ENCODE measurements at regions not wholly inside any gene's neighbourhood (a gene's known extent, or its start where the extent isn't known, plus 50 kb on each side); places are given as distances from the start of the nearest gene placed in this dataset.

- Histone ChIP-seq H3K4me3 (no peak overlapping the region), H3K27ac (no peak overlapping the region), H3K9me3 (no peaks in the 10 kb centered on the region), H3K36me3 (no peaks in the 10 kb centered on the region), H3K4me1 (no peaks in the 10 kb centered on the region), H3K27me3 (no peaks in the 10 kb centered on the region)
- intact Hi-C loops (cut with DNase I), result no loop called here
- DNase-seq, result no peak
- ATAC-seq, result no peak
- TF ChIP-seq CTCF (IDR thresholded peaks at IDR 0.05), result no peak
Measured at GRCh38 chr17:53191878-53192277, 630.8 kb upstream of the KIF2B start.

DNA sequence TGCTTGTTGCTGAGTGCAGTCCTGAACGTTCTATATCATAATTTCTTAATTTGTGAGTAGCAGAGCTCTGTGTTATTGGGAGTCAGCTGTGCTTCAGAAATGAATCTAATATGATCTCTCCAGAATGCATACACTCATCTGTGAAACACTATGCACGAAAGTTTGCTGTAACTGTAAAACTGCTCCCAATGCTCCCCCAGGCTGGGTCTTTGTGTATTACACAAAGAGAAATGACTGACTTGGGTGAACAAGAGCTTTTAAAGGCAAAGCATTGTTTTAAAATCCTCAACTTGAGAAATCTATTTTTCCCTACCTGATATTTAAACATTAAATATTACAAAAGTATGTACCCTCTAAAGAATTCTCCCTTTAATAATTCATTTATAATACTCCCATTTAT lies 636.7 kb upstream of the KIF2B start:
- no peak for ATAC-seq
- no peak for TF ChIP-seq CTCF (IDR thresholded peaks at IDR 0.05)
- intact Hi-C loops (cut with DNase I), result no loop called here
- Histone ChIP-seq H3K36me3 (no peaks in the 10 kb centered on the region), H3K4me3 (no peak overlapping the region), H3K9me3 (peaks cover 0 to 9% of the 10 kb centered on the region in 2 donors), H3K27ac (no peak overlapping the region), H3K27me3 (no peaks in the 10 kb centered on the region), H3K4me1 (no peaks in the 10 kb centered on the region)
- DNase-seq, result no peak

DNA sequence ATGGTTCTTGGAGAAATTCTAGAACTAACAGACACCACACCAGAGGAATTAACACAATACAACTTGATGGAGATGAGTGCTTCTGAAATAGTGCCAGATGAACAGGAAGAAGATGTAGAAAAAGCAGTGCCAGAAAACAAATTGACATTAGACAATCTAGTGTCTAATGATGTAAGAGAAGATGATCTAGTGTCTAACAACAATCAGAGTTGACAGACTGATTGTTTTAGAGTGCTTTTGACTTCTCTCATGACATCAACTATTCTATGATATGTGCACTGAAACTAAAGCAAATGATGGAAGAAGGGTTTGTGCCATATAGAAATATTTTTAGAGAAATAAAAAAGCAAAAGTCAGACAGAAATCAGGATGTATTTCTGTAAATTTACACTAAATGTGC lies 646.1 kb upstream of the KIF2B start:
- intact Hi-C loops (cut with DNase I), result no loop called here
- DNase-seq, result no peak
- no peaks in the 10 kb centered on the region for H3K36me3 ChIP-seq
- no peaks in the 10 kb centered on the region for H3K4me1 ChIP-seq
- no peak for ATAC-seq
- TF ChIP-seq CTCF (IDR thresholded peaks at IDR 0.05), result no peak
- H3K27me3 ChIP-seq, result no peaks in the 10 kb centered on the region
- H3K9me3 ChIP-seq, result peaks cover 0 to 12% of the 10 kb centered on the region in 2 donors
- no peak overlapping the region for H3K27ac ChIP-seq
- H3K4me3 ChIP-seq, result no peak overlapping the region

DNA sequence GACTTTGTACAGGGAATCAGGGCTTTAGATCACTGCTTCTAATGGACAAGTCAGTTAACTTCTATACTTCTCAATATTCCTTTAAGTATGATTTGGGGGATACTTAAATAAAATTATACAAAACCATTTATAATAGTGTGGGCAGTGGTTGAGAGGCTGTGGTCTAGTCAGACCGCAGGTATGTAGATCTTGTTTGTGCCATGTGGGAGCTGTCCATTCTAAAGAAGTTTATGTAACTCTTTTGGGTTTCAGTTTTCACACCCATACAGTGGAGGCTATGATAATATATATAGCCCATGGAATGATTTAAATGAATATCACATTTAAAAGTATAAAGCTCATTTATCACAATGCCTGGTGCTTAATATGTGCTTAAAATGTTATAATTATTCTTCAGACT lies 654.3 kb upstream of the KIF2B start:
- no peaks in the 10 kb centered on the region for H3K27me3 ChIP-seq
- TF ChIP-seq CTCF (IDR thresholded peaks at IDR 0.05), result no peak
- ATAC-seq (no peak), DNase-seq (no peak)
- peaks cover 0 to 4% of the 10 kb centered on the region in 2 donors for H3K9me3 ChIP-seq
- H3K27ac ChIP-seq, result no peak overlapping the region
- no peaks in the 10 kb centered on the region for H3K4me1 ChIP-seq
- no peak overlapping the region for H3K4me3 ChIP-seq
- H3K36me3 ChIP-seq, result no peaks in the 10 kb centered on the region
- intact Hi-C loops (cut with DNase I), result no loop called here

GRCh38 chr17:53166731-53167130 lies 656.0 kb upstream of the KIF2B start:
- Histone ChIP-seq H3K4me1 (no peaks in the 10 kb centered on the region), H3K27me3 (no peaks in the 10 kb centered on the region), H3K36me3 (no peaks in the 10 kb centered on the region), H3K27ac (no peak overlapping the region), H3K9me3 (peaks cover 0 to 4% of the 10 kb centered on the region in 2 donors), H3K4me3 (no peak overlapping the region)
- no peak for TF ChIP-seq CTCF (IDR thresholded peaks at IDR 0.05)
- intact Hi-C loops (cut with DNase I), result no loop called here
- no peak for ATAC-seq
- DNase-seq, result no peak

All from left lung (tissue), 4 donors.